ENCODE measurements at regions not wholly inside any gene's neighbourhood (a gene's known extent, or its start where the extent isn't known, plus 50 kb on each side); places are given as distances from the start of the nearest gene placed in this dataset.
"Not testable (repeated sequence)": the region's sequence is repeated elsewhere in the genome, so short reads cannot be mapped to it uniquely, and the experiment has no call there.

GRCh38 chr10:90107581-90107980 lies 406.2 kb downstream of the KIF20B start:
- not testable (repeated sequence) for DNase-seq (ENCODE audit: extremely low read depth, low read depth, low spot score)

DNA sequence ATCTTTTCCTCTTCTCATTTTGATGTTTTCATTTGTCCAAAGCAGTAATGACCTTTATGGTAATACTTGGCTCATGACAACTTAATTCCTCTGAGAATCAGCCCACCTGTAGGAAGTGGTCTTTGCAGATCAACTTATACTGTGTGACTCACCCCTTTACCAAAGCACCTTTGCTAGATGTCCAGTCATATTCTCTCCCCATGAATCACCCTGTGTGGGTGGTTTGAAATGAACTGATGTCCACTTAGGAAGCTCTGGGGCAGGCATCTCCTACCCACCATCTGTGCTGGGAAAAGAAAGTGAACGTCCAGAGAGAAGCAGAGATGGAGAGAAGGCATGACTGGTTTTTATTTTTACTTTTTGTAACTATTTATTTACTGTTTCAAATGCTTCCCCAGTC lies 410.3 kb downstream of the KIF20B start:
- no peak for DNase-seq (ENCODE audit: extremely low read depth, low read depth, low spot score)

- DNase-seq (ENCODE audit: extremely low read depth, low read depth, low spot score): no peak
These were observed 411.3 kb downstream of the KIF20B start for GRCh38 chr10:90112681-90113080.

GRCh38 chr10:90118567-90118966 lies 417.2 kb downstream of the KIF20B start:
- DNase-seq (ENCODE audit: extremely low read depth, low read depth, low spot score): not testable (repeated sequence)

DNA sequence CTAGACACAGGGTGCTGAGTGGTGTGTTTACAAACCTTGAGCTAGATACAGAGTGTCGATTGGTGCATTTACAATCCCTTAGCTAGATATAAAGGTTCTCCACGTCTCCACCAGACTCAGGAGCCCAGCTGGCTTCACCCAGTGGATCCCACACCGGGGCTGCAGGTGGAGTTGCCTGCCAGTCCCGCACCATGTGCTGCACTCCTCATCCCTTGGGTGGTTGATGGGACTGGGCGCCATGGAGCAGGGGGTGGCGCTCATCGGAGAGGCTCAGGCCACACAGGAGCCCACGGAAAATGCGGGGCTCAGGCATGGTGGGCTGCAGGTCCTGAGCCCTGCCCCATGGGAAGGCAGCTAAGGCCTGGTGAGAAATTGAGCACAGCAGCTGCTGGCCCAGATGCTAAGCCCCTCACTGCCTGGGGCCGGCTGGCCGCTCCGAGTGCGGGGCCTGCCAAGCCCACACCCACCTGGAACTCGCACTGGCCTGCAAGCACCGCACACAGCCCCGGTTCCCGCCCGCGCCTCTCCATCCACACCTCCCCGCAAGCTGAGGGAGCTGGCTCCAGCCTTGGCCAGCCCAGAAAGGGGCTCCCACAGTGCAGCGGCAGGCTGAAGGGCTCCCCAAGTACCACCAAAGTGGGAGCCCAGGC lies 418.4 kb downstream of the KIF20B start:
- DNase-seq (ENCODE audit: extremely low read depth, low read depth, low spot score): not testable (repeated sequence)

DNA sequence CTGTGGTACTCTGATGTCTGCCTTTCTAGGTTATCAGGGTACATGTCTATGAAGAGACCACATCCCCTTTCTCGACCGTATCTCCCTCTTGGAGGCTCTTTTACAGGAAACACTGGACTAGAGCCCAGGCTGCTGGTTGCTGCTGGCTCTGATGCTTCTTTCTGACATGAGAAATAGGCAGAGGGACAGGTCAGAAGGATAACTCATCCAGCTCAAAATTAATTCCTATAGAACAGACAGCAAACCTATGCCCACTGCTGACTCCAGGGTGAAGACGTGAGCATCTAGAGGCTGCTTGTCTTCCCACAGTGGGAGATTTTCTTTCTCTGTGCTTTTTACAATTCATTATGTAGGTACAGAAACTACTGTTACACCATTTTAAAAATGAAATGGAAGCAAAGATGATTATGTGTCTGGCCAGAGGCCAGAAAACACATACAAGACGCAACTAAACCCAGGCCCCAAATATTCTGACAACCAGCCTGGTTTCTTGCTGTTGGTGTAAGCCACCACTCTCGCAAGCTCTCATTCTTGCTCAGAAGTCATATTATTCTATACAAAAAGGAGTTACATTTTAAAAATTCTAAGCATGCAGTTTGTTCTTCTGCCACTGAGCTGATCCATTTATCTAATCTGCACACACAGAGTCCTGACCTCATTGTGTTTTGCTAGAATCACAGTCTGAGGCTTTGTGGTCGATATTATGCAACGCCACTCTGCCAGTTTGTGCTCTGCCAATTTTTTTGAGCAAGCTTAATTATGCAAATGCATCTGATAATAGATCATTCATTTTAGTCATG lies 424.3 kb downstream of the KIF20B start:
- DNase-seq (ENCODE audit: extremely low read depth, low read depth, low spot score): no peak

DNA sequence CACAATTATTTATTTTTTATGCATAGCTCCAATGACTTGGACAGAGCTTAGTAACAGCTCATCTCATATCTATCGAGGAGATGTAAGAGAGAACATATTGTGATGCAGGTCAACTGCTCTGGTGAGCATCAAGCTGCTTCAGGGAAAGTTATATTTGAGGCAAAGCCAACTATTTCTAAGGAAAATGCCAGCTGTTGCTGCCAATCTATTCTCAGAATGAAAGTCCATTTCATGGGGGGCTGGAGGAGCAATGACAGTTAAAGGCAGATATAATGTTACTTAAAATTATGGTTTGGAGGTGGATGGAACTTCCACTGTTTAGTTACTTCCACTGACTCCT lies 424.8 kb downstream of the KIF20B start:
- no peak for DNase-seq (ENCODE audit: extremely low read depth, low read depth, low spot score)

- DNase-seq (ENCODE audit: extremely low read depth, low read depth, low spot score): no peak
These were observed 429.1 kb downstream of the KIF20B start for GRCh38 chr10:90130321-90131086.

DNA sequence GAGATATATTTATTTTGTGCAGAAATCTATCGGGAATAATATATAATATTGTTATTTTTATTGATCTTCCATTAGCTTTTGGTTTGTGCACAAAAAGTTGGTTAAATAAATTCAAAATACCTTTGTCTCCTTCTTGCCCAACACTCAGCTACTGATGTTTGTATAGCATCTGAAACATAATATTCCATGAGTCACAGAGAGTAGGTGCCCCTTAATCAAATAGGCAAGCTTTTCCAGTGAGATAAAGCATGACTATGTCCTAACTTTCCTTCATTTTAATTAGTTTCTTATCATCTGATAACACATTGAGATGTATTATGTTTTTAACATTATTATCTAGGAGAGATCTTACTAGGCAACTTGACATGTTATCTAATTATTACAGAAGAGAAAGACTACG lies 432.2 kb downstream of the KIF20B start:
- no peak for DNase-seq (ENCODE audit: extremely low read depth, low read depth, low spot score)

DNA sequence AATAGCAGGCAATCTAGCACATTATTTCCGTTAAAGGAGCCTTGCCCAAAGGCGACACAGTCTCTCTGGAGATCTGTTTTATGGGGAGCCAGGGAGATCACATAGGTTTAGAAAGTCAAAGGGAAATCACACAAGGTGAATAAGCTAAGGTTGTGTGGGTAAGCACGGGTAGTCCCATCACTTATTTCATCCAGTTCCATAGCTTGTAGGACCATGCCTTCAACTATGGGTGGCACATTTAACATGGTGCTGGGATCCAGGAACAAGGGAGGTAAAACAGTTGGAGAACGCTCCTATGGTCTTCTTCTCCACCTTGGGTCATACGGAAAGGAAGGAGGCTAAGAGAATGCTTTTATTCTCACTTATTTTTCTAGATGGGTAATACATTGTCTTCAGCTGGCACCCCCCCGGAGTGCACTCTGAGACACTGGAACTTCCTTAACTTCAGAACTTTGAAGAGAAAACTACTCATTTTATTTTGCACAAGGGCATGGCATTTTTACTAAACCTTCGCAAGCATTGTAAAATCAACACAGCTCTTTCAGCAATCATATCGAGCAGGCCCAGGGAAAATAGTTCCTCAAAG lies 435.4 kb downstream of the KIF20B start:
- no peak for DNase-seq (ENCODE audit: extremely low read depth, low read depth, low spot score)

DNA sequence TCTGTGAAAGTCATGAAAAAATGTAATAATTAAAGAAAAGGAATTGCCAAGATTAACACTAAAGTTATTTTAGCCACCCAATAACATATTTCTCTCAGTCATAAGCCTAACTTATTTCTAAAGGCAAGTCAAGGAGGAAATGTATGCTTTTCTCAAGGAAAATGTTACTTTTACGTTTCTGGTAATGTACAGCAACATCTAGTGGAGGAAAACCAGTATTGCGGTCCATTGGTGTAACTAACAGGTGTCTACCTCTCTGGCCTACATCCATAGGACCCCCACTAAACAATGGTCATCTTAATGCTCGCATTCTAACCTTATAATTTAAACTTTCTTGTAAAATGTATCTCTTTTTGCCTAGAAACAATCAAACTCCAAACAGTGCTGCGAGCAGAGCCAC lies 437.5 kb downstream of the KIF20B start:
- DNase-seq (ENCODE audit: extremely low read depth, low read depth, low spot score): no peak

- no peak for DNase-seq (ENCODE audit: extremely low read depth, low read depth, low spot score)
These were observed 440.4 kb downstream of the KIF20B start for GRCh38 chr10:90141791-90142190.

GRCh38 chr10:90143937-90144336 lies 442.5 kb downstream of the KIF20B start:
- no peak for DNase-seq (ENCODE audit: extremely low read depth, low read depth, low spot score)

- no peak for DNase-seq (ENCODE audit: extremely low read depth, low read depth, low spot score)
These were observed 446.9 kb downstream of the KIF20B start for GRCh38 chr10:90148116-90148855.

DNA sequence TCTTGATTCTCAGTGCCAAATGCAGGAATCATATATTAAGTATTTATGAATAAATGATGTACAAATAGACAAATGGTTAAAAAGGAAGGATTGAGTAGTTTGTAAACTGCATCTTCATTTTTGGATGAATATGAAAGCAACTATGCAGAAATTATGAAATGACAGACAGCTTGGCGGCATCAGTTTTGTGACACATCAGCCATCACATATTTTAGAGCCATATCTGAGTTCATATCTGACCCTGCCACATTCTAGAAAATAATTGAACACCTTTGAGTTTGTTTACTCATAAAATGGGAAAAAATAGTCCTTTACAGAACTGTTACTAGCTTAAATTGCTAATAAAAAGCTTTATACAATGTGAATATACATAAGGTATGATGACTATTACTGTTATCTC lies 448.2 kb downstream of the KIF20B start:
- no peak for DNase-seq (ENCODE audit: extremely low read depth, low read depth, low spot score)

DNA sequence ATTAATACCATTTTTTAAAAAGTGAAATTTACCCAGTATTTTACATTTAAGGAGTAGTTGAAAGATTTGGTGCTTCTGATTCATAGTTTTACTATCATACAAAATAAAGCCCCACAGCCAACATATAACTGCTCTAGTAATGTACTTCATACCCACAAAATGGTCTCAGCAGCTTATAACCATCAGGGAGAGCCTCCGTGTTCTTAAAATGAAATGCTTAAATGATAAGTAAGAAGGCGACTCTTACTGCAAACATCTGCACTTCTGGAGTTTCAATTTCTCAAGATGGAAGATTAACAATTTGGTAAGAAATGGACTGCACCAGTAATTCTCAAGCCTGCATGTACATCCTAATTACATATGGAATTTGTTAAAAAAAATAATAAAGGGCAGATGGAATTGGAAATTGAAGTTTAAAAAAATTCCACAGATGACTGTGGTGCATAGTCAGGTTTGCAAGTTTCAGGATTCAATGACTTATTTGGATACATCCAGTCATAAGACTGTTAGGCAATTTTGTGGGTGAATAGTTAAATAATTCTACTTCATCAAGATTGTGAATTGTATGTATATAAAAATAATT lies 461.0 kb downstream of the KIF20B start:
- no peak for DNase-seq (ENCODE audit: extremely low read depth, low read depth, low spot score)

GRCh38 chr10:90167174-90168064 lies 466.0 kb downstream of the KIF20B start:
- no peak for DNase-seq (ENCODE audit: extremely low read depth, low read depth, low spot score)

GRCh38 chr10:90168244-90168643 lies 466.9 kb downstream of the KIF20B start:
- DNase-seq (ENCODE audit: extremely low read depth, low read depth, low spot score): no peak

- DNase-seq (ENCODE audit: extremely low read depth, low read depth, low spot score): no peak
These were observed 469.8 kb downstream of the KIF20B start for GRCh38 chr10:90171014-90171722.
